Tibial nerve (tissue), 4 donors: ENCODE measurements at regions not wholly inside any gene's neighbourhood (a gene's known extent, or its start where the extent isn't known, plus 50 kb on each side); places are given as distances from the start of the nearest gene placed in this dataset.

ENCODE experiments used
- EP300 ChIP-seq, 2 donors: sonication (generic); formaldehyde crosslinking; IDR thresholded peaks; one replicate each; pipeline ENCODE4 v1.6.1; 2017; ENCODE audit warnings: antibody characterized with exemption in 2 of 2, mild to moderate bottlenecking in 1 of 2
- POLR2A ChIP-seq, 2 donors: fragments of 450-650 bp; IDR thresholded peaks; one replicate each; pipeline ENCODE4 v1.6.1; 2017; ENCODE audit warnings: antibody characterized with exemption in 2 of 2, mild to moderate bottlenecking in 2 of 2, moderate library complexity in 2 of 2
- TF ChIP-seq, protein P1 (sequence below), 5 experiments: fragments of 200-600 bp in 3 of 5; fragments of 450-650 bp in 2 of 5; sonication (generic) in 3 of 5; IDR thresholded peaks; one replicate each; pipeline ENCODE4 v1.5.1; 2016 to 2019; ENCODE audit warnings: antibody characterized with exemption in 5 of 5, mild to moderate bottlenecking in 3 of 5, moderate library complexity in 2 of 5

DNA sequence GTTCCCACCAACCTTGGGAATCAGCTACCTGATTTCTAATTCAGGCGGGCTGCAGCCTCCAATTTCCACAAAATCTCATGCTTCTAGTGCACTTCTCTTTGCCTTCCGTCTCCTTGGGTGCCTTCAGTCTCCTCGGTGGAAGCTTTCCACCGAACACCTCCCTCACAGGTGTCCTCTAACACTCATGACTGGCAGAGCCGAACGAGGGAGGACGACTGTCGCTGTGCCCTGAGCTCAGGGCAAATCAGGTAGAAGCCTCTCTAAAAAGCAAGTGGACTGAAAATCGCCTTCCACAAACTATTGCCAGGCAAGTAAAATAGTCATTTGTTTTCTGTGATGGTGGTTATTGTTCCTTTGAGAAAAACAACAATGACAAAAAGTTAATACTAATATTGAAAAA is 176.1 kb upstream of the PPARGC1A start:
- no peak for TF ChIP-seq POLR2A (IDR thresholded peaks at IDR 0.05)
- TF ChIP-seq, protein P1, sequence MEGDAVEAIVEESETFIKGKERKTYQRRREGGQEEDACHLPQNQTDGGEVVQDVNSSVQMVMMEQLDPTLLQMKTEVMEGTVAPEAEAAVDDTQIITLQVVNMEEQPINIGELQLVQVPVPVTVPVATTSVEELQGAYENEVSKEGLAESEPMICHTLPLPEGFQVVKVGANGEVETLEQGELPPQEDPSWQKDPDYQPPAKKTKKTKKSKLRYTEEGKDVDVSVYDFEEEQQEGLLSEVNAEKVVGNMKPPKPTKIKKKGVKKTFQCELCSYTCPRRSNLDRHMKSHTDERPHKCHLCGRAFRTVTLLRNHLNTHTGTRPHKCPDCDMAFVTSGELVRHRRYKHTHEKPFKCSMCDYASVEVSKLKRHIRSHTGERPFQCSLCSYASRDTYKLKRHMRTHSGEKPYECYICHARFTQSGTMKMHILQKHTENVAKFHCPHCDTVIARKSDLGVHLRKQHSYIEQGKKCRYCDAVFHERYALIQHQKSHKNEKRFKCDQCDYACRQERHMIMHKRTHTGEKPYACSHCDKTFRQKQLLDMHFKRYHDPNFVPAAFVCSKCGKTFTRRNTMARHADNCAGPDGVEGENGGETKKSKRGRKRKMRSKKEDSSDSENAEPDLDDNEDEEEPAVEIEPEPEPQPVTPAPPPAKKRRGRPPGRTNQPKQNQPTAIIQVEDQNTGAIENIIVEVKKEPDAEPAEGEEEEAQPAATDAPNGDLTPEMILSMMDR (IDR thresholded peaks at IDR 0.05) = no peak
- TF ChIP-seq EP300 (IDR thresholded peaks at IDR 0.05) = no peak
